GM12878 (cell line): ENCODE measurements at regions not wholly inside any gene's neighbourhood (a gene's known extent, or its start where the extent isn't known, plus 50 kb on each side); places are given as distances from the start of the nearest gene placed in this dataset.

Source experiments
- ATAC-seq: fragments of 200-7000 bp; cut with Tn5 transposase; 3 replicates; pipeline ENCODE4 v1.9.1; 2020; ENCODE audit warnings: mild to moderate bottlenecking, moderate library complexity
- BruUV-seq: library from RNA; stranded (reverse); fragments of 400-500 nt; replicated peaks from 2 replicates; lab custom pipeline; 2021; lab: Mats Ljungman, UMichigan
- CTCF ChIA-PET: fragments of 300-600 bp; sonication (Branson Sonifier 250); formaldehyde crosslinking; extraction: SDS; loops from one replicate; lab custom pipeline; 2021; ENCODE audit warnings: inconsistent platforms; lab: Yijun Ruan, JAX
- POLR2A ChIA-PET: fragments of 350-600 bp; formaldehyde crosslinking; extraction: SDS; loops from one replicate; lab custom pipeline; 2021; ENCODE audit warnings: inconsistent platforms; lab: Charles Lee
- RAD21 ChIA-PET: fragments of 300-600 bp; sonication (Branson Sonifier 250); formaldehyde crosslinking; loops from one replicate; lab custom pipeline; 2023; ENCODE audit warnings: antibody characterized with exemption; ENCODE audit not compliant: unreplicated experiment; lab: Charles Lee
- SMC1A ChIA-PET: fragments of 300-600 bp; sonication (Branson Sonifier 250); formaldehyde crosslinking; loops from one replicate; lab custom pipeline; 2023; ENCODE audit not compliant: unreplicated experiment, uncharacterized antibody; lab: Charles Lee
- DNase-seq: peaks from one replicate; pipeline ENCODE4 v3.0.0-alpha.2; 2011; ENCODE audit warnings: low read depth, low spot score
- FAIRE-seq: peaks from 3 replicates; lab custom pipeline; 2011; peaks lifted over from hg19 to GRCh38; lab: Jason Lieb, UNC
- H2AFZ ChIP-seq: 2 replicates; pipeline ENCODE4 v1.6.0; 2011; ENCODE audit warnings: low read depth, low read length, control low read depth; ENCODE audit not compliant: control insufficient read depth
- H3K27ac ChIP-seq: 2 replicates; pipeline ENCODE4 v1.5.1; 2011; ENCODE audit warnings: control low read depth; ENCODE audit not compliant: control insufficient read depth, insufficient read depth
- H3K27me3 ChIP-seq, 2 experiments: replicated peaks in 1 of 2; 2 replicates each; pipeline versions ENCODE4 v1.6.0 to v1.6.1; 2011; ENCODE audit warnings: low read length in 1 of 2; ENCODE audit not compliant: control insufficient read depth in 2 of 2, insufficient read depth in 2 of 2
- H3K36me3 ChIP-seq, 2 experiments: 2 replicates each; pipeline ENCODE4 v1.5.1; 2011; ENCODE audit warnings: low read length in 1 of 2; ENCODE audit not compliant: control insufficient read depth in 2 of 2, insufficient read depth in 2 of 2
- H3K4me1 ChIP-seq: 2 replicates; pipeline ENCODE4 v1.6.1; 2011; ENCODE audit warnings: mild to moderate bottlenecking, low read length, moderate library complexity, mixed read lengths; ENCODE audit not compliant: control insufficient read depth, insufficient read depth
- H3K4me2 ChIP-seq: 2 replicates; pipeline ENCODE4 v1.6.0; 2011; ENCODE audit warnings: control low read depth; ENCODE audit not compliant: control insufficient read depth, insufficient read depth
- H3K4me3 ChIP-seq: fragments of 200-600 bp; sonication (generic); 2 replicates; pipeline ENCODE4 v1.5.1; 2016
- H3K79me2 ChIP-seq: 2 replicates; pipeline ENCODE4 v1.6.0; 2011; ENCODE audit warnings: low read length; ENCODE audit not compliant: control insufficient read depth, insufficient read depth
- H3K9ac ChIP-seq: 2 replicates; pipeline ENCODE4 v1.8.0; 2011; ENCODE audit warnings: low read length, control low read depth, mixed read lengths; ENCODE audit not compliant: control insufficient read depth, insufficient read depth
- H3K9me3 ChIP-seq: replicated peaks from 3 replicates; pipeline ENCODE4 v1.5.1; 2011; ENCODE audit warnings: mild to moderate bottlenecking, low read length; ENCODE audit not compliant: control insufficient read depth, insufficient read depth
- H4K20me1 ChIP-seq: 2 replicates; pipeline ENCODE4 v1.6.0; 2011; ENCODE audit not compliant: control insufficient read depth, insufficient read depth
- BCLAF1 ChIP-seq: fragments of 450-650 bp; IDR thresholded peaks from 2 replicates; pipeline ENCODE4 v1.6.1; 2017; ENCODE audit warnings: antibody characterized with exemption, mild to moderate bottlenecking, moderate library complexity
- BRCA1 ChIP-seq: IDR thresholded peaks from 2 replicates; pipeline ENCODE4 v1.6.1; 2011; ENCODE audit warnings: low read depth, low read length, improper control_type of control experiment
- FOXM1 ChIP-seq: IDR thresholded peaks from 2 replicates; pipeline ENCODE4 v1.6.1; 2012; ENCODE audit warnings: low read depth, mild to moderate bottlenecking, inconsistent platforms, low read length, moderate library complexity
- JUND ChIP-seq: IDR thresholded peaks from 2 replicates; pipeline ENCODE4 v1.6.1; 2012; ENCODE audit warnings: low read depth, mild to moderate bottlenecking, low read length, improper control_type of control experiment, moderate library complexity
- KDM1A ChIP-seq: fragments of 200-600 bp; sonication (generic); IDR thresholded peaks from 2 replicates; pipeline ENCODE4 v1.6.1; 2016; ENCODE audit warnings: borderline replicate concordance
- MTA3 ChIP-seq: IDR thresholded peaks from 2 replicates; pipeline ENCODE4 v1.6.1; 2012; ENCODE audit warnings: low read length, inconsistent platforms, borderline replicate concordance
- MYB ChIP-seq: fragments of 150-350 bp; IDR thresholded peaks from 2 replicates; pipeline ENCODE4 v1.6.1; 2014; ENCODE audit warnings: mild to moderate bottlenecking, low read depth, low read length, borderline replicate concordance
- PKNOX1 ChIP-seq: fragments of 450-650 bp; IDR thresholded peaks from 2 replicates; pipeline ENCODE4 v1.6.1; 2016; ENCODE audit warnings: mild to moderate bottlenecking
- RUNX3 ChIP-seq: IDR thresholded peaks from 2 replicates; pipeline ENCODE4 v1.6.1; 2012; ENCODE audit warnings: low read length, inconsistent platforms
- SPI1 ChIP-seq: IDR thresholded peaks from 2 replicates; pipeline ENCODE4 v1.6.1; 2011; ENCODE audit warnings: low read depth, mild to moderate bottlenecking, low read length, moderate library complexity, borderline replicate concordance; ENCODE audit not compliant: insufficient read depth
- STAT3 ChIP-seq: IDR thresholded peaks from 2 replicates; pipeline ENCODE4 v1.6.1; 2011; ENCODE audit warnings: low read depth, low read length, improper control_type of control experiment
- WRNIP1 ChIP-seq: IDR thresholded peaks from 2 replicates; pipeline ENCODE4 v1.6.1; 2011; ENCODE audit warnings: low read depth, low read length, improper control_type of control experiment, borderline replicate concordance
- ZBTB40 ChIP-seq: fragments of 450-650 bp; IDR thresholded peaks from 2 replicates; pipeline ENCODE4 v1.6.1; 2016; ENCODE audit warnings: mild to moderate bottlenecking, moderate library complexity, borderline replicate concordance
- ZZZ3 ChIP-seq: IDR thresholded peaks from 2 replicates; pipeline ENCODE4 v1.6.1; 2011; ENCODE audit warnings: low read depth; ENCODE audit not compliant: control insufficient read depth, insufficient read length
- WGBS: methylation state at CpG from one replicate; pipeline ENCODE4 v1.1.6; 2016; ENCODE audit warnings: low lambda C conversion rate; ENCODE audit not compliant: insufficient replicate concordance, insufficient coverage; ENCODE audit errors: missing lambda C conversion rate; 5-methylcytosine and 5-hydroxymethylcytosine counted together
- in situ Hi-C: fragments of 300-500 bp; cut with MboI; formaldehyde crosslinking; loops from 9 replicates; pipeline ENCODE4 v1.14.3; 2018; ENCODE audit warnings: mixed read lengths
- intact Hi-C: fragments of 100-400 bp; cut with micrococcal nuclease; formaldehyde crosslinking; loops from one replicate; pipeline ENCODE4 v1.14.2; 2022; ENCODE audit not compliant: unreplicated experiment

DNA sequence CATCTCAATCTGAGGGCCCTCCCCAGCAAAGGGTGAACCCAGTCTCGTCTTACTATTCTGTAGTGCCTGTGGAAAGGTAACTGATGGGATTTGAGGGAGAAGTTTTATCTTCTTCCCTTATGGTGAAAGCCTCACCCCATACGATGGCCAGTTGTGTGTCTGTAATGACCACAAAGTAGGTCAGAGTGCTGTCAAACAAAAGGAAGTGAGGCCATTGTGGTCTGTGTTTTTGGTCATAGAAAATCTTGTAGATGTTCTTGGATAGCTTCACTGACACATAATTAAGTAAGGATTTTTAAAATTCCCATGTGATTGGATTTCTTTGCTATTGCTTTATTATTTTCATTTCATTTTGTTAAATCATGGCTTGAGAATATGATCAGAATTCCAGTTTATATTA is 505.1 kb upstream of the KLF4 start:
- H3K9ac ChIP-seq: no peak overlapping the region
- H3K4me2 ChIP-seq: no peak overlapping the region
- WGBS: 0% methylated on average over 2 of the region's 2 CpGs
- H3K4me3 ChIP-seq: no peak overlapping the region
- no peaks in the 10 kb centered on the region for H3K79me2 ChIP-seq
- no peaks in the 10 kb centered on the region for H3K36me3 ChIP-seq
- POLR2A ChIA-PET: no interaction called here
- H3K4me1 ChIP-seq: no peaks in the 10 kb centered on the region
- H3K27ac ChIP-seq: no peak overlapping the region
- no peaks in the 10 kb centered on the region for H3K9me3 ChIP-seq
- FAIRE-seq (no peak), DNase-seq (no peak), ATAC-seq (no peak)
- RAD21 ChIA-PET: no interaction called here
- CTCF ChIA-PET: no interaction called here
- no TSS peak for BruUV-seq
- SMC1A ChIA-PET: no interaction called here
- no peak overlapping the region for H2AFZ ChIP-seq
- no peaks in the 10 kb centered on the region for H4K20me1 ChIP-seq
- in situ Hi-C loops (no loop called here), intact Hi-C loops (no loop called here)
- TF ChIP-seq RUNX3: no peak
- TF ChIP-seq MTA3: no peak
- TF ChIP-seq PKNOX1: no peak
- TF ChIP-seq JUND: no peak
- TF ChIP-seq ZBTB40: no peak
- no peak for TF ChIP-seq FOXM1
- no peak for TF ChIP-seq BRCA1
- no peak for TF ChIP-seq MYB
- no peak for TF ChIP-seq STAT3
- TF ChIP-seq BCLAF1: no peak
- no peak for TF ChIP-seq SPI1
- TF ChIP-seq ZZZ3: no peak
- TF ChIP-seq WRNIP1: no peak
- no peak for TF ChIP-seq KDM1A
- no peaks in the 10 kb centered on the region for H3K27me3 ChIP-seq
